Right cardiac atrium (tissue), 5 donors: ENCODE measurements at regions not wholly inside any gene's neighbourhood (a gene's known extent, or its start where the extent isn't known, plus 50 kb on each side); places are given as distances from the start of the nearest gene placed in this dataset.

ENCODE experiments used
- ATAC-seq, 2 donors: fragments of 200-7000 bp; cut with Tn5 transposase; one replicate each; pipeline versions ENCODE4 v1.8.0 to v1.9.1; 2020; ENCODE audit warnings: moderate library complexity in 2 of 2, mild to moderate bottlenecking in 1 of 2
- DNase-seq, 3 donors: peaks; one replicate each; pipeline ENCODE4 v3.0.0-alpha.2; 2020
- H3K27ac ChIP-seq: one replicate; pipeline ENCODE4 v1.5.1; 2013; ENCODE audit warnings: mild to moderate bottlenecking, low read length, control low read depth, moderate library complexity
- H3K27me3 ChIP-seq: one replicate; pipeline ENCODE4 v1.6.1; 2013; ENCODE audit not compliant: control insufficient read depth, insufficient read depth
- H3K4me1 ChIP-seq: one replicate; pipeline ENCODE4 v1.6.1; 2013; ENCODE audit warnings: low read length; ENCODE audit not compliant: control insufficient read depth, insufficient read depth
- H3K4me3 ChIP-seq: one replicate; pipeline ENCODE4 v1.5.1; 2013; ENCODE audit warnings: low read length, control low read depth
- H3K9me3 ChIP-seq: one replicate; pipeline ENCODE4 v1.6.1; 2013; ENCODE audit warnings: low read length; ENCODE audit not compliant: control insufficient read depth
- WGBS: extraction: QIAGEN DNeasy Blood & Tissue Kit; methylation state at CpG from one replicate; pipeline ENCODE4 v1.1.7; 2013; 5-methylcytosine and 5-hydroxymethylcytosine counted together
- intact Hi-C, 4 donors: fragments of 100-400 bp; cut with DNase I; formaldehyde crosslinking; loops; one replicate each; pipeline versions ENCODE4 v1.11.0 to v1.14.0; 2022 to 2023
- donor health status: healthy with polysubstance abuse.
- donor health status: DM: no; HTN: yes; CAD: no.
- donor health status: DM: no; HTN: no; CAD: no.
- donor health status: DM: no; HTN: yes; CAD: no; lungs with severe emphysema.
- donor health status: DM: yes; HTN: yes; CAD: no.

DNA sequence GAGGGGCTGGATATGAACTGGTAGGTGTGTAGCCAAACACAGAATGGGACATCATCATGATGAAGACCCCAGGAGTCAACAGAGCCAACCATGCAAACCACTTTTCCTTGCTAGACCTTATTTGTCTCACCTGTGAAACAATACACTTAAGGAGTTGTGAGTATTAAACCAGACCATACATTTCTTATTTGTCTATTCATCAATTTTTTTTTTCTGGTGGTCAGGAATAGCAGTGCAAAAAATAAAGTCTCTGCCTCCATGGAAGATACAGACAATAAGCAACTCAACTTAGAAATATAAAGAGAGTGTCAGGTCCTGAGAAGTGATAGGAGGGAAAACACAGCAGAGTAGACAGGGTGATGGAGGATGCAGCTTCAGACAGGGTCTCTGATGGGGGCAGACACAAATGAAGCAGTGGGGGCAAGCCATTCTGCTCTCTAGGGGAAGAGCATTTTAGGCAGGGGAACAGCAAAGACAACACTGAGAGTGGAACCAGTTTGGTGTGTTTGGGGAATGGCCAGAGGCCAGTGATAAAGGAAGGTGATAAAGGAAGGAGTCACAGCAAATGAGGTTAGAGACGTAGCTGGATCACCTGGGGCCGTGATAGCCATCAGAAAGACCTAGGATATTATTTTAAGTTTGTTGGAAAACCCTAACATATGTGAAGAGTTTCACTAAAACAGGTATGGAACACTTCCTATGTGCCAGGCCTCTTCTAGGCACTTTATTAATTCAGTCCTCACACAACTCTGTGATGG, 256.2 kb downstream of the MAN2A1 start:
- H3K27ac ChIP-seq, result no peak overlapping the region
- WGBS, result 84% methylated on average over 2 of the region's 2 CpGs
- no peak overlapping the region for H3K4me3 ChIP-seq
- ATAC-seq (no peak), DNase-seq (no peak)
- no peaks in the 10 kb centered on the region for H3K4me1 ChIP-seq
- no peaks in the 10 kb centered on the region for H3K27me3 ChIP-seq
- no peaks in the 10 kb centered on the region for H3K9me3 ChIP-seq
- intact Hi-C loops, result no loop called here

DNA sequence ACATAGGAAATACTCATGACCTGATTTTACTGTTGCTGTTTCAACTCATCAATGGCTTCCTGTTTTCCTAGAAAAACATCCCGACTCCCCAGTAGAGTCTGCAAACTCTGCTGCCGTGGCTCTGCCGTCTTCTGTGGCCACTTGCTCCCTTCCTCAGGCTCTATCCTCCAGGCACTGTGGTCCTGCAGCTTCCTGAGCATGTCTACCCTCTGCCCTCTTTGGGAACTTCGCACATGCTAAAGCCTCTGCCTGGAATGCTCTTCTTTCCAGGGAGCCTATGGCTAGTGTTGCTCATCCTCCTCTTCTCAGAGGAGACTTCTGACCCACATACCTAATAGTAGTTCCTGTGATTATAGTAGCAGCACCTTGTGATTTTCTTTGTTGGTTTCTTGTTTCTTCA, 256.9 kb downstream of the MAN2A1 start:
- Histone ChIP-seq H3K27me3 (no peaks in the 10 kb centered on the region), H3K4me3 (no peak overlapping the region), H3K4me1 (no peaks in the 10 kb centered on the region), H3K27ac (no peak overlapping the region), H3K9me3 (no peaks in the 10 kb centered on the region)
- WGBS, result 59% methylated on average over 4 of the region's 4 CpGs
- no peak for ATAC-seq
- no peak for DNase-seq
- intact Hi-C loops, result no loop called here

DNA sequence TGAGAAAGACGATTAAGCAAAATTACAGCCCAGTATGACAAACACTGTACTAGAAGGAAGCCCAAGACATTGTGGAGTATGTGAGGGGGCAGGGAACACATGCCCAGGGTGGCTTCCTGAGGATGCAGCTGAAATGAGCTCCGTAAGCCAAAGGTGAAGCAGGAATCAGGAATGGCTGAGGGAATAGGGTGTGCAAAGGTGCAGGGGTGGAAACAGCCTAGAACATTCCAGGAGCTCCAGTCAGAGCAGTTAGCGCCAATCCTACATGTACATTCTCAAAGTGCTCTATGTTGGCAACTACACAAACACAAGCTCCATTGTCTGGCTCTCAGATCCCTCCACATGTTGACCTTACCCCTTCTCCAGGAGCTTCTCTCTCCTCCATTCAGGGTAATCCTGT, 257.9 kb downstream of the MAN2A1 start:
- 80% methylated on average over 3 of the region's 3 CpGs for WGBS
- intact Hi-C loops, result no loop called here

DNA sequence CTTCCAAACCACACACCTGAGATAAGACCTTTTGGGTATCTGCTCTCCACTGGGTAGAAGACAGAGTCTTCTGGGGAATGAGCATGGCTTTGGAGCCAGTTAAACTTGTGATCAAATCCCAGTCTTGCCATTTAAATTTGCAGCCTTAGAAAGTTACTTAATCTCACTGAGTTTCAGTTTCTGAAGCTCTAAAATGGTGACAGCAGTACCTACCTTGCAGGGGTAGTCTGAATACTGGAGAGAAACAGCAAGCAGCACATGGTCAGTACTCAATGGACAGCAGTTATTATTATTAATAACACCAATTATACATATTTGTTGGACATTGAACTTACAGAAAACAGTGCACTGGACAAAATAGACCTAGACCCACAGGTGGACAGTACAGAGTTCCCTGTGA, 260.9 kb downstream of the MAN2A1 start:
- DNase-seq (no peak), ATAC-seq (no peak)
- Histone ChIP-seq H3K4me3 (no peak overlapping the region), H3K27me3 (no peaks in the 10 kb centered on the region), H3K9me3 (no peaks in the 10 kb centered on the region), H3K27ac (no peak overlapping the region), H3K4me1 (no peaks in the 10 kb centered on the region)
- intact Hi-C loops, result no loop called here

More for the DNA sequence above, 257.9 kb downstream of the MAN2A1 start:
- Histone ChIP-seq H3K4me1 (no peaks in the 10 kb centered on the region), H3K9me3 (no peaks in the 10 kb centered on the region), H3K27ac (no peak overlapping the region), H3K4me3 (no peak overlapping the region), H3K27me3 (no peaks in the 10 kb centered on the region)
- no peak for DNase-seq
- ATAC-seq, result no peak

DNA sequence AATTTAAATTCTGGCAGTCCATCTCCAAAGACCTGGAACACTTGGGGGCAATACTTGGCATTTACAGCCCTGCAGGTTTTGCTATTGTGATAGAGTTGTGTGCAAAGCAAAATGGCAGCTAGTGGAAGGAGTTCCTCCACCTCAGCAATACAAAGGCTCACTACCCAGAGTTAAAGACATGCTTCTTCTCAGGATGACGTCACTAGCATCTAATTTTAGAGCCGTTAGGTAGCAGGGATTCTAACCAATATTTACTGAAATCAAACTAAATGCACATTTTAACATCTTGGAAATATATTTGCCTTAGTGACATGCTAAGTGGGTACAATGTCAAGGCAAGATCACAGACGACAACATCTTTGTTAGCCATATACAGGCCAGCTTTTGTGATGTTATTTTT, 261.6 kb downstream of the MAN2A1 start:
- Histone ChIP-seq H3K4me3 (no peak overlapping the region), H3K27ac (no peak overlapping the region), H3K9me3 (no peaks in the 10 kb centered on the region), H3K27me3 (no peaks in the 10 kb centered on the region), H3K4me1 (no peaks in the 10 kb centered on the region)
- ATAC-seq (no peak), DNase-seq (no peak)
- 88% methylated on average over 3 of the region's 3 CpGs for WGBS
- intact Hi-C loops, result no loop called here

DNA sequence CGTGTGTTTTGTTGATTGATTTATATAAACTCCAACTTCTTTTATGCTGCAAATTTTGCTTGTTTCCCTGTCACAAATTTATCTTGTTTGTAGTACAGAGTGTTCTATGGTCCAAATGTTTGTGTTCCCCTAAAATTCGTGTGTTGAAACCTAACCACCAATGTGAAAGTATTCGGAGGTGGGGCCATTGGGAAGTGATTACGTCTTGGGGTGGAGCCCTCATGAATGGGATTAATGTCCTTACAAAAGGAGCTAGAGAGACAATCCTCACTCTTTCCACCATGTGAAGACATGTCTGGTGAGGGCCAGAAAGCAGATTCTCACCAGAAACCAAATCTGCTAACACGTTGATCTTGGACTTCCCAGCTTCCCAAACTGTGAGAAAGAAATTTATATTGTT, 262.0 kb downstream of the MAN2A1 start:
- Histone ChIP-seq H3K4me1 (no peaks in the 10 kb centered on the region), H3K9me3 (no peaks in the 10 kb centered on the region), H3K27me3 (no peaks in the 10 kb centered on the region), H3K27ac (no peak overlapping the region), H3K4me3 (no peak overlapping the region)
- 86% methylated on average over 5 of the region's 5 CpGs for WGBS
- intact Hi-C loops, result no loop called here
- DNase-seq (no peak), ATAC-seq (no peak)

DNA sequence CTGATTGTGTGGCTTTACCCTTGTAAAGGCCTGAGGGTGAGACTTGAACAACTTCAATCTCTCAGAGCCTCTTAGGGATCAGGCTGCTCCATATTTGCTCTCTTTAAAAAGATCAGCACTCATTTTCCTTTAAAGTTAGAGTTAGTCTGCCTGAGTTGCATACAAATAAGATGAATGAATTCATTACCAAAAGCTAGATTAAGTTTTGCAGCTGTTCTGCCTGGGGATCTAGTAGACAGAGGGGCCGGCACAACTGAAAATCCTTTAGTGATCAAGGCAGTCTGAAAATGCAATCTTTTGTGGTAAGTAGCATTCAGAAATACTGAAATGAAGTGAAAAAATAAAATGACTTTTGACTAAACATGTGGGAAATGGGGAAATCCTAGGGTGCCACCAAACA, 264.0 kb downstream of the MAN2A1 start:
- DNase-seq (no peak), ATAC-seq (no peak)
- no peaks in the 10 kb centered on the region for H3K9me3 ChIP-seq
- no peak overlapping the region for H3K4me3 ChIP-seq
- intact Hi-C loops, result no loop called here
- H3K27ac ChIP-seq, result no peak overlapping the region
- no peaks in the 10 kb centered on the region for H3K4me1 ChIP-seq
- no peaks in the 10 kb centered on the region for H3K27me3 ChIP-seq
- WGBS, result 89% methylated on average over 1 of the region's 1 CpG

DNA sequence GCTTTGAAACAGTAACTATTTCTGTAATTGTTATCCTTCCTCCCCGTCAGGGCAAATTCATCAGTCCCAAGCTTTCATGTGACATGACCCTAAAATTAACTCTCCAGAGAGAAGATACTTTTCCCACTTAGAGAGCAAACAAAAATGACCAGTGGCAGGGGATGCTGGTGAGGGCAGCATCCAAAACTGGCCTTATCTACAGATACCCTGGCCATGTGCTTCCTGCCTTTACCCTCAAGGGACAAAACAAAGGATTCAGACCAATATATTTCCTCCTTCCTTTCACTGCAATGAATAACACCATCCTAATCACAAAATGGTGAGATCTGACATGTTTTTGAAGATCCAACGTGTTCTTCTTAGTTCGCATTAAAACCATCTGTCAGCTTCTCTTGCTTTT, 267.2 kb downstream of the MAN2A1 start:
- intact Hi-C loops, result no loop called here
- H3K27me3 ChIP-seq, result no peaks in the 10 kb centered on the region
- 34% methylated on average over 3 of the region's 3 CpGs for WGBS
- no peaks in the 10 kb centered on the region for H3K4me1 ChIP-seq
- no peak overlapping the region for H3K27ac ChIP-seq
- no peaks in the 10 kb centered on the region for H3K9me3 ChIP-seq
- H3K4me3 ChIP-seq, result no peak overlapping the region
- DNase-seq (no peak), ATAC-seq (no peak)

DNA sequence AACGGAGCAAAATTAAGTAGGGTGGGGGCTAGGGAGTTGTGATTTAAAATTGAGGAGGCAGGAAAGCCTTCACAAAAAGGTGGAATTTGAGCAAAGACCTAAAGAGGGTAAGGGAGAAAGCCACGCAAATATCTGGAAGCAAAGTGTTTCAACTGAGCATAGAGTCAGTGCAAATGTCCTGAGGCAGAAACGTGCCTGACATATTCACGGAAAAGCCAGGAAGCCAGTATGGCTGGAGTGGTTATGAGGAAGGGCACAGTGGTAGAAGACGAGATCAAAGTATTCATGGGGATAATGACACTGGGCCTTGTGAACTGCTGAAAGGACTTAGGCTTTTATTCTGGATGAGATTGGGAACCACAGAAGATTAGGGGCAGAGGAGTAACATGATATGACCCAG, 268.4 kb downstream of the MAN2A1 start:
- Histone ChIP-seq H3K4me3 (no peak overlapping the region), H3K9me3 (no peaks in the 10 kb centered on the region), H3K27me3 (no peaks in the 10 kb centered on the region), H3K27ac (no peak overlapping the region), H3K4me1 (no peaks in the 10 kb centered on the region)
- intact Hi-C loops, result no loop called here
- ATAC-seq (no peak), DNase-seq (no peak)
- 90% methylated on average over 5 of the region's 5 CpGs for WGBS

DNA sequence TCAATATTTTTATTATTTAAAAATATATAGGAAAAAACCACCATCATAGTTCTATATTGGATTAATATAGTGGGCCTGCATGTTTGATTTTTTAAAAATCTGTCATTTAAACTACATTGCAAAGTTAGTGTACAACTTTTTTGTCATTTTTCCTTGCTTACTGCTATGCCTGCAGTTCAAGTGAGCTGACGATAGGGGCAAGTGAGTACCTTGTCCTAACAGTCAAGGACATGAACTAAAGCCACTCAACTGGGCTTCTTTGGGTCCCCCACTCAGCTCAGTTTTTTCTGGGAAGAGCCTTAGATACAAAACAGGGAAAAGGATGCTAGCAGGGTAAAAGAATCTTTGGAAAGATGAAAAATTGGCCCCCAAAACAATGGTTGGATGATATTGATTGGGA, 269.9 kb downstream of the MAN2A1 start:
- DNase-seq, result no peak
- ATAC-seq, result no peak
- WGBS, result 87% methylated on average over 1 of the region's 1 CpG

DNA sequence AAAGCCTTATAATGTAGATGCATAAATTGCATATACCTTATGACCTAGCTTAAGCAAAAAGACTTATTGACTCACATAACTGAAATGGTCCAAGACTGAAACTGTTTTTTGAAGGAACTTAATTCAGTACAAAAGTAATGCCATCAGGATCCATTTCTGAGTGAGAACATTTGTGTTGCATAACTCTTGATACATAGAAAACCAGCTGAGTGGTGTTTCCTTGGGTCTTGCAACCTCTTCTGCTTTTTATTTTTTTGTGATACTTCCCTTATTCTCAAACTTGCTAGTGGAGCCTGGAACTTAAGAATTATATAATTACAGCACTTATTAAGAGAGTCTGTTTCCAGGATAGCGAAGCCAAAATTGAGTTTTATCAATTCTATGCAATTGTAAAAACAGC, 272.0 kb downstream of the MAN2A1 start:
- ATAC-seq (no peak), DNase-seq (no peak)
- Histone ChIP-seq H3K4me3 (no peak overlapping the region), H3K27ac (no peak overlapping the region), H3K27me3 (no peaks in the 10 kb centered on the region), H3K9me3 (no peaks in the 10 kb centered on the region), H3K4me1 (no peaks in the 10 kb centered on the region)
- intact Hi-C loops, result no loop called here
- WGBS, result 81% methylated on average over 1 of the region's 1 CpG

More for the DNA sequence above, 269.9 kb downstream of the MAN2A1 start:
- intact Hi-C loops, result no loop called here
- no peak overlapping the region for H3K4me3 ChIP-seq
- H3K9me3 ChIP-seq, result no peaks in the 10 kb centered on the region
- H3K27ac ChIP-seq, result no peak overlapping the region
- H3K27me3 ChIP-seq, result no peaks in the 10 kb centered on the region
- H3K4me1 ChIP-seq, result no peaks in the 10 kb centered on the region
